Endometrial microvascular endothelial cells (primary cell): ENCODE measurements at regions not wholly inside any gene's neighbourhood (a gene's known extent, or its start where the extent isn't known, plus 50 kb on each side); places are given as distances from the start of the nearest gene placed in this dataset.

Experiments
- in situ Hi-C: cut with HindIII; loops from 2 replicates; pipeline ENCODE4 v1.10.0; 2017; ENCODE audit warnings: low sequenced_read_pairs, low pct_unique_long_range_greater_than_20kb; ENCODE audit errors: inconsistent ontology term

GRCh38 chr12:75913502-75914351, 117.8 kb downstream of the PHLDA1 start:
- in situ Hi-C loops = no loop called here

GRCh38 chr12:75909714-75910656, 121.6 kb downstream of the PHLDA1 start:
- in situ Hi-C loops = no loop called here

- in situ Hi-C loops = no loop called here
Measured at GRCh38 chr12:75908961-75909605, 122.5 kb downstream of the PHLDA1 start.

GRCh38 chr12:75905922-75906321, 125.7 kb downstream of the PHLDA1 start:
- in situ Hi-C loops = no loop called here

- in situ Hi-C loops = no loop called here
Measured at GRCh38 chr12:75900781-75901254, 130.8 kb downstream of the PHLDA1 start.

GRCh38 chr12:75900226-75900625, 131.3 kb downstream of the PHLDA1 start:
- in situ Hi-C loops = no loop called here

- in situ Hi-C loops = no loop called here
Measured at GRCh38 chr12:75894965-75895754, 136.4 kb downstream of the PHLDA1 start.

- in situ Hi-C loops = no loop called here
Measured at GRCh38 chr12:75893765-75894164, 137.8 kb downstream of the PHLDA1 start.

GRCh38 chr12:75892731-75893408, 138.7 kb downstream of the PHLDA1 start:
- in situ Hi-C loops = no loop called here

GRCh38 chr12:75891072-75891471, 140.5 kb downstream of the PHLDA1 start:
- in situ Hi-C loops = no loop called here

GRCh38 chr12:75890660-75891059, 140.9 kb downstream of the PHLDA1 start:
- in situ Hi-C loops = no loop called here

- in situ Hi-C loops = no loop called here
Measured at GRCh38 chr12:75890141-75890540, 141.4 kb downstream of the PHLDA1 start.

- in situ Hi-C loops = no loop called here
Measured at GRCh38 chr12:75888874-75889613, 142.5 kb downstream of the PHLDA1 start.

GRCh38 chr12:75888399-75888798, 143.2 kb downstream of the PHLDA1 start:
- in situ Hi-C loops = no loop called here

- in situ Hi-C loops = no loop called here
Measured at GRCh38 chr12:75887979-75888378, 143.6 kb downstream of the PHLDA1 start.

- in situ Hi-C loops = no loop called here
Measured at GRCh38 chr12:75884465-75884985, 147.1 kb downstream of the PHLDA1 start.

GRCh38 chr12:75883241-75883640, 148.3 kb downstream of the PHLDA1 start:
- in situ Hi-C loops = no loop called here
